H9 (cell line): ENCODE measurements at regions not wholly inside any gene's neighbourhood (a gene's known extent, or its start where the extent isn't known, plus 50 kb on each side); places are given as distances from the start of the nearest gene placed in this dataset.

Source experiments
- DNase-seq: peaks from one replicate; pipeline ENCODE4 v3.0.0-alpha.2; 2017
- H2AFZ ChIP-seq: one replicate; pipeline ENCODE4 v1.6.1; 2013; ENCODE audit warnings: mild to moderate bottlenecking, low read length, control low read depth, moderate library complexity
- H2AK5ac ChIP-seq: 2 replicates; pipeline ENCODE4 v1.6.1; 2013; ENCODE audit warnings: low read length, control low read depth, mixed read lengths; ENCODE audit not compliant: insufficient read length
- H2BK120ac ChIP-seq: one replicate; pipeline ENCODE4 v1.6.1; 2013; ENCODE audit warnings: low read depth, mild to moderate bottlenecking, low read length, control low read depth, inconsistent platforms; ENCODE audit not compliant: poor library complexity, severe bottlenecking
- H2BK12ac ChIP-seq: 2 replicates; pipeline ENCODE4 v1.6.1; 2013; ENCODE audit warnings: low read length, control low read depth, mixed read lengths, low read depth; ENCODE audit not compliant: insufficient read length
- H2BK15ac ChIP-seq: 2 replicates; pipeline ENCODE4 v1.6.1; 2013; ENCODE audit warnings: low read depth, low read length, control low read depth
- H2BK20ac ChIP-seq: one replicate; pipeline ENCODE4 v1.6.1; 2013; ENCODE audit warnings: low read depth, mild to moderate bottlenecking, low read length, control low read depth, inconsistent platforms; ENCODE audit not compliant: poor library complexity, severe bottlenecking
- H2BK5ac ChIP-seq: 2 replicates; pipeline ENCODE4 v1.6.1; 2013; ENCODE audit warnings: low read length, control low read depth, mixed read lengths; ENCODE audit not compliant: insufficient read length
- H3K14ac ChIP-seq: 2 replicates; pipeline ENCODE4 v1.6.1; 2013; ENCODE audit warnings: low read length, control low read depth; ENCODE audit not compliant: insufficient read depth
- H3K18ac ChIP-seq: 2 replicates; pipeline ENCODE4 v1.6.1; 2013; ENCODE audit warnings: low read depth, mild to moderate bottlenecking, mixed read lengths, low read length, control low read depth; ENCODE audit not compliant: insufficient read length
- H3K23ac ChIP-seq: 2 replicates; pipeline ENCODE4 v1.6.1; 2013; ENCODE audit warnings: low read length, control low read depth, mixed read lengths, low read depth; ENCODE audit not compliant: insufficient read length
- H3K23me2 ChIP-seq: 2 replicates; pipeline ENCODE4 v1.6.1; 2013; ENCODE audit warnings: low read depth, mild to moderate bottlenecking, mixed read lengths, low read length, control low read depth; ENCODE audit not compliant: insufficient read length, poor library complexity, severe bottlenecking
- H3K27ac ChIP-seq: 2 replicates; pipeline ENCODE4 v1.5.1; 2013; ENCODE audit warnings: low read length, control low read depth, mixed read lengths, low read depth; ENCODE audit not compliant: insufficient read length
- H3K27me3 ChIP-seq: 2 replicates; pipeline ENCODE4 v1.6.1; 2013; ENCODE audit warnings: low read length, control low read depth, inconsistent platforms; ENCODE audit not compliant: insufficient read depth
- H3K4ac ChIP-seq: 2 replicates; pipeline ENCODE4 v1.6.1; 2013; ENCODE audit warnings: low read depth, mild to moderate bottlenecking, control low read depth, inconsistent platforms, low read length, moderate library complexity
- H3K4me1 ChIP-seq: 2 replicates; pipeline ENCODE4 v1.6.1; 2013; ENCODE audit warnings: low read length, control low read depth, inconsistent platforms; ENCODE audit not compliant: insufficient read depth
- H3K4me2 ChIP-seq: 2 replicates; pipeline ENCODE4 v1.6.1; 2013; ENCODE audit warnings: low read length, control low read depth, mixed read lengths; ENCODE audit not compliant: insufficient read length, insufficient read depth
- H3K56ac ChIP-seq: 2 replicates; pipeline ENCODE4 v1.6.1; 2013; ENCODE audit warnings: low read depth, mild to moderate bottlenecking, mixed read lengths, low read length, control low read depth; ENCODE audit not compliant: insufficient read length
- H3K79me1 ChIP-seq: 2 replicates; pipeline ENCODE4 v1.6.1; 2013; ENCODE audit warnings: low read depth, mild to moderate bottlenecking, moderate library complexity, low read length, control low read depth, inconsistent platforms; ENCODE audit not compliant: insufficient read depth, poor library complexity, severe bottlenecking
- H3K79me2 ChIP-seq: 2 replicates; pipeline ENCODE4 v1.6.1; 2013; ENCODE audit warnings: low read length, control low read depth, inconsistent platforms; ENCODE audit not compliant: insufficient read depth
- H3K9ac ChIP-seq: 2 replicates; pipeline ENCODE4 v1.6.1; 2013; ENCODE audit warnings: low read length, control low read depth, mixed read lengths; ENCODE audit not compliant: insufficient read length; ENCODE audit errors: extremely low read depth
- H3K9me3 ChIP-seq: one replicate; pipeline ENCODE4 v1.6.1; 2013; ENCODE audit warnings: low read depth, low read length, inconsistent platforms; ENCODE audit not compliant: control insufficient read depth
- H3T11ph ChIP-seq: one replicate; pipeline ENCODE4 v1.6.1; 2013; ENCODE audit warnings: mild to moderate bottlenecking, low read length, control low read depth, inconsistent platforms
- H4K20me1 ChIP-seq: one replicate; pipeline ENCODE4 v1.6.1; 2013; ENCODE audit not compliant: control insufficient read depth, insufficient read length, insufficient read depth
- H4K5ac ChIP-seq: 2 replicates; pipeline ENCODE4 v1.6.1; 2013; ENCODE audit warnings: low read depth, mild to moderate bottlenecking, mixed read lengths, low read length, control low read depth; ENCODE audit not compliant: insufficient read length
- H4K8ac ChIP-seq: replicated peaks from 2 replicates; pipeline ENCODE4 v1.6.1; 2013; ENCODE audit warnings: low read length, control low read depth, mixed read lengths, low read depth; ENCODE audit not compliant: insufficient read length
- H4K91ac ChIP-seq: 2 replicates; pipeline ENCODE4 v1.6.1; 2013; ENCODE audit warnings: low read depth, mild to moderate bottlenecking, moderate library complexity, mixed read lengths, low read length, control low read depth; ENCODE audit not compliant: insufficient read length
- H3K27ac Mint-ChIP-seq, 3 experiments: 2 replicates in 2 of 3; 3 replicates in 1 of 3; pipeline ENCODE4 v1.8.0; 2020 to 2021; ENCODE audit warnings: mixed read lengths in 3 of 3, mild to moderate bottlenecking in 1 of 3, moderate library complexity in 1 of 3
- H3K27me3 Mint-ChIP-seq: 2 replicates; pipeline ENCODE4 v1.8.0; 2021; ENCODE audit warnings: low read depth, mild to moderate bottlenecking, moderate library complexity, mixed read lengths
- H3K36me3 Mint-ChIP-seq, 3 experiments: 2 replicates in 2 of 3; 3 replicates in 1 of 3; pipeline ENCODE4 v1.8.0; 2020 to 2021; ENCODE audit warnings: low read depth in 3 of 3, mixed read lengths in 3 of 3; ENCODE audit not compliant: insufficient read depth in 1 of 3
- H3K4me1 Mint-ChIP-seq, 2 experiments: 2 replicates each; pipeline ENCODE4 v1.8.0; 2020; ENCODE audit warnings: mixed read lengths in 2 of 2
- H3K4me3 Mint-ChIP-seq, 2 experiments: 2 replicates in 1 of 2; 3 replicates in 1 of 2; pipeline ENCODE4 v1.8.0; 2020 to 2021; ENCODE audit warnings: mild to moderate bottlenecking in 2 of 2, mixed read lengths in 2 of 2, moderate library complexity in 1 of 2
- H3K9me3 Mint-ChIP-seq, 2 experiments: 2 replicates in 1 of 2; 3 replicates in 1 of 2; pipeline ENCODE4 v1.8.0; 2020; ENCODE audit warnings: mild to moderate bottlenecking in 2 of 2, mixed read lengths in 2 of 2, moderate library complexity in 1 of 2
- WGBS: extraction: QIAGEN DNeasy Blood & Tissue Kit; methylation state at CpG from one replicate; pipeline ENCODE4 v1.1.7; 2013; ENCODE audit warnings: missing lambda C conversion rate, low lambda C conversion rate, mixed read lengths; ENCODE audit not compliant: insufficient read length; ENCODE audit errors: extremely low coverage; 5-methylcytosine and 5-hydroxymethylcytosine counted together
- TF ChIP-seq, protein P1 (sequence below): fragments of 200-600 bp; sonication (generic); conservative IDR thresholded peaks from 3 replicates; pipeline ENCODE4 v1.8.0; 2021; ENCODE audit warnings: antibody characterized with exemption, mild to moderate bottlenecking

GRCh38 chr12:105705235-105705634 is 374.7 kb downstream of the C12orf75 start:
- H2BK15ac ChIP-seq, result no peak overlapping the region

More at GRCh38 chr12:105705235-105705634, 374.7 kb downstream of the C12orf75 start:
- H3K27me3 ChIP-seq, result no peaks in the 10 kb centered on the region
- H3K9ac ChIP-seq, result no peak overlapping the region
- no peak overlapping the region for H2BK20ac ChIP-seq
- no peak overlapping the region for H3T11ph ChIP-seq
- no peak overlapping the region for H3K23ac ChIP-seq
- Mint-ChIP-seq H3K4me1 (peaks cover 34 to 37% of the 10 kb centered on the region in 2 experiments), H3K36me3 (peaks cover 0 to 6% (median 0%) of the 10 kb centered on the region in 3 experiments; a peak in 2 of 7 replicates), H3K27me3 (no peaks in the 10 kb centered on the region; the same call in 1 of the 2 replicates), H3K9me3 (peaks cover 4 to 6% of the 10 kb centered on the region in 2 experiments; a peak in 3 of 5 replicates), H3K27ac (no peak overlapping the region; a peak in 1 of 7 replicates), H3K4me3 (no peak overlapping the region; a peak in 1 of 5 replicates)
- H2AK5ac ChIP-seq, result no peak overlapping the region
- H3K4ac ChIP-seq, result no peak overlapping the region
- no peak overlapping the region for H4K5ac ChIP-seq
- H3K18ac ChIP-seq, result no peak overlapping the region
- no peaks in the 10 kb centered on the region for H4K20me1 ChIP-seq
- no peaks in the 10 kb centered on the region; the same call in 1 of the 2 replicates for H3K4me1 ChIP-seq
- H2BK12ac ChIP-seq, result no peak overlapping the region
- H3K4me2 ChIP-seq, result no peak overlapping the region
- H3K56ac ChIP-seq, result no peak overlapping the region
- TF ChIP-seq, protein P1, sequence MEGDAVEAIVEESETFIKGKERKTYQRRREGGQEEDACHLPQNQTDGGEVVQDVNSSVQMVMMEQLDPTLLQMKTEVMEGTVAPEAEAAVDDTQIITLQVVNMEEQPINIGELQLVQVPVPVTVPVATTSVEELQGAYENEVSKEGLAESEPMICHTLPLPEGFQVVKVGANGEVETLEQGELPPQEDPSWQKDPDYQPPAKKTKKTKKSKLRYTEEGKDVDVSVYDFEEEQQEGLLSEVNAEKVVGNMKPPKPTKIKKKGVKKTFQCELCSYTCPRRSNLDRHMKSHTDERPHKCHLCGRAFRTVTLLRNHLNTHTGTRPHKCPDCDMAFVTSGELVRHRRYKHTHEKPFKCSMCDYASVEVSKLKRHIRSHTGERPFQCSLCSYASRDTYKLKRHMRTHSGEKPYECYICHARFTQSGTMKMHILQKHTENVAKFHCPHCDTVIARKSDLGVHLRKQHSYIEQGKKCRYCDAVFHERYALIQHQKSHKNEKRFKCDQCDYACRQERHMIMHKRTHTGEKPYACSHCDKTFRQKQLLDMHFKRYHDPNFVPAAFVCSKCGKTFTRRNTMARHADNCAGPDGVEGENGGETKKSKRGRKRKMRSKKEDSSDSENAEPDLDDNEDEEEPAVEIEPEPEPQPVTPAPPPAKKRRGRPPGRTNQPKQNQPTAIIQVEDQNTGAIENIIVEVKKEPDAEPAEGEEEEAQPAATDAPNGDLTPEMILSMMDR, result no peak
- WGBS, result no CpG with 5 or more reads among the region's 8 CpGs
- H3K79me1 ChIP-seq, result no peaks in the 10 kb centered on the region
- H4K91ac ChIP-seq, result no peak overlapping the region
- no peak overlapping the region for H3K14ac ChIP-seq
- H3K23me2 ChIP-seq, result no peaks in the 10 kb centered on the region
- H3K79me2 ChIP-seq, result no peaks in the 10 kb centered on the region
- H3K27ac ChIP-seq, result no peak overlapping the region
- no peak overlapping the region for H2BK120ac ChIP-seq
- H2BK5ac ChIP-seq, result no peak overlapping the region
- no peak for DNase-seq
- no peaks in the 10 kb centered on the region for H3K9me3 ChIP-seq
- H4K8ac ChIP-seq, result no peak overlapping the region
- H2AFZ ChIP-seq, result no peak overlapping the region
